GM12891 (cell line): ENCODE measurements at regions not wholly inside any gene's neighbourhood (a gene's known extent, or its start where the extent isn't known, plus 50 kb on each side); places are given as distances from the start of the nearest gene placed in this dataset.

Experiments used
- DNase-seq: peaks from one replicate; pipeline ENCODE4 v3.0.0; 2011; ENCODE audit warnings: low spot score; ENCODE audit not compliant: insufficient read length
- FAIRE-seq: peaks from 2 replicates; lab custom pipeline; 2011; peaks lifted over from hg19 to GRCh38; lab: Jason Lieb, UNC
- PAX5 ChIP-seq: IDR thresholded peaks from 2 replicates; pipeline ENCODE4 v1.6.1; 2011; ENCODE audit warnings: low read length, moderate library complexity, mild to moderate bottlenecking; ENCODE audit not compliant: insufficient read depth, severe bottlenecking
- POLR2A ChIP-seq: IDR thresholded peaks from 2 replicates; pipeline ENCODE4 v1.6.1; 2011; ENCODE audit warnings: low read depth, low read length, control low read depth
- POLR2AphosphoS5 ChIP-seq: IDR thresholded peaks from 2 replicates; pipeline ENCODE4 v1.6.1; 2011; ENCODE audit warnings: low read depth, low read length, control low read depth
- POU2F2 ChIP-seq: IDR thresholded peaks from 2 replicates; pipeline ENCODE4 v1.6.1; 2011; ENCODE audit warnings: low read depth, mild to moderate bottlenecking, control low read depth, low read length, moderate library complexity
- SPI1 ChIP-seq: IDR thresholded peaks from 2 replicates; pipeline ENCODE4 v1.6.1; 2011; ENCODE audit warnings: low read depth, low read length, control low read depth
- TAF1 ChIP-seq: IDR thresholded peaks from 2 replicates; pipeline ENCODE4 v1.6.1; 2011; ENCODE audit warnings: low read depth, low read length, control low read depth

- FAIRE-seq (no peak), DNase-seq (no peak)
- TF ChIP-seq PAX5 (no peak), POLR2AphosphoS5 (no peak), POU2F2 (no peak), TAF1 (no peak), SPI1 (no peak), POLR2A (no peak)
Observed at GRCh38 chr4:14254926-14255325, 627.4 kb upstream of the BOD1L1 start.

GRCh38 chr4:14257903-14258302 lies 630.4 kb upstream of the BOD1L1 start:
- FAIRE-seq (no peak), DNase-seq (no peak)
- TF ChIP-seq PAX5: no peak
- no peak for TF ChIP-seq TAF1
- no peak for TF ChIP-seq POU2F2
- no peak for TF ChIP-seq POLR2A
- no peak for TF ChIP-seq SPI1
- no peak for TF ChIP-seq POLR2AphosphoS5

GRCh38 chr4:14259936-14260335 lies 632.4 kb upstream of the BOD1L1 start:
- FAIRE-seq (no peak), DNase-seq (no peak)
- TF ChIP-seq SPI1 (no peak), POLR2A (no peak), TAF1 (no peak), PAX5 (no peak)

- DNase-seq: no peak
- TF ChIP-seq POLR2AphosphoS5 (no peak), POLR2A (no peak), POU2F2 (no peak), PAX5 (no peak), TAF1 (no peak), SPI1 (no peak)
- no peak for FAIRE-seq
Observed at GRCh38 chr4:14260591-14260990, 633.1 kb upstream of the BOD1L1 start.

GRCh38 chr4:14262221-14262620 lies 634.7 kb upstream of the BOD1L1 start:
- FAIRE-seq (no peak), DNase-seq (no peak)
- TF ChIP-seq POLR2AphosphoS5 (no peak), SPI1 (no peak), POLR2A (no peak), POU2F2 (no peak), PAX5 (no peak), TAF1 (no peak)

GRCh38 chr4:14264437-14264836 lies 636.9 kb upstream of the BOD1L1 start:
- DNase-seq: no peak
- no peak for TF ChIP-seq PAX5
- TF ChIP-seq POU2F2: no peak
- TF ChIP-seq SPI1: no peak
- TF ChIP-seq POLR2A: no peak
- no peak for TF ChIP-seq TAF1
- no peak for TF ChIP-seq POLR2AphosphoS5
- no peak for FAIRE-seq

- TF ChIP-seq POU2F2 (no peak), PAX5 (no peak), SPI1 (no peak), POLR2A (no peak), POLR2AphosphoS5 (no peak), TAF1 (no peak)
- no peak for FAIRE-seq
- no peak for DNase-seq
Observed at GRCh38 chr4:14265651-14266050, 638.1 kb upstream of the BOD1L1 start.

- TF ChIP-seq TAF1 (no peak), SPI1 (no peak), POLR2AphosphoS5 (no peak), POU2F2 (no peak), POLR2A (no peak), PAX5 (no peak)
- DNase-seq: no peak
Observed at GRCh38 chr4:14267373-14268060, 640.0 kb upstream of the BOD1L1 start.

GRCh38 chr4:14269824-14270223 lies 642.3 kb upstream of the BOD1L1 start:
- DNase-seq (no peak), FAIRE-seq (no peak)
- TF ChIP-seq TAF1 (no peak), POLR2AphosphoS5 (no peak), POLR2A (no peak), POU2F2 (no peak), SPI1 (no peak), PAX5 (no peak)

More at GRCh38 chr4:14267373-14268060, 640.0 kb upstream of the BOD1L1 start:
- no peak for FAIRE-seq

GRCh38 chr4:14272206-14272605 lies 644.7 kb upstream of the BOD1L1 start:
- DNase-seq (no peak), FAIRE-seq (no peak)

More at GRCh38 chr4:14272206-14272605, 644.7 kb upstream of the BOD1L1 start:
- TF ChIP-seq TAF1: no peak
- TF ChIP-seq PAX5: no peak
- no peak for TF ChIP-seq POLR2A
- no peak for TF ChIP-seq POLR2AphosphoS5
- no peak for TF ChIP-seq POU2F2
- no peak for TF ChIP-seq SPI1
